Pancreas (tissue), 10 donors: ENCODE measurements at regions not wholly inside any gene's neighbourhood (a gene's known extent, or its start where the extent isn't known, plus 50 kb on each side); places are given as distances from the start of the nearest gene placed in this dataset.

Experiments used
- ATAC-seq, 4 donors: fragments of 200-7000 bp; cut with Tn5 transposase; one replicate each; pipeline versions ENCODE4 v1.8.0 to v1.9.1; 2020; ENCODE audit warnings: mild to moderate bottlenecking in 4 of 4, moderate library complexity in 4 of 4
- DNase-seq, 6 donors: peaks; one replicate each; pipeline ENCODE4 v3.0.0-alpha.2; 2020
- FAIRE-seq: peaks from 2 replicates; lab custom pipeline; 2012; peaks lifted over from hg19 to GRCh38; lab: Jason Lieb, UNC
- H3K27ac ChIP-seq, 4 donors: fragments of 200-600 bp; sonication (generic); 1 replicate in 3 of 4; 2 replicates in 1 of 4; pipeline versions ENCODE4 v1.5.0 to v1.8.0; 2020
- H3K27me3 ChIP-seq, 4 donors: fragments of 200-600 bp; one replicate each; pipeline ENCODE4 v1.8.0; 2021
- H3K36me3 ChIP-seq, 3 donors: fragments of 200-600 bp; sonication (generic) in 1 of 3; one replicate each; pipeline versions ENCODE4 v1.5.0 to v1.8.0; 2020 to 2021
- H3K4me1 ChIP-seq, 3 donors: fragments of 200-600 bp; one replicate each; pipeline ENCODE4 v1.8.0; 2021
- H3K4me3 ChIP-seq, 4 donors: fragments of 200-600 bp; sonication (generic) in 2 of 4; one replicate each; pipeline versions ENCODE4 v1.5.0 to v1.8.0; 2020 to 2021
- H3K9me3 ChIP-seq, 4 donors: fragments of 200-600 bp; one replicate each; pipeline ENCODE4 v1.8.0; 2021
- CTCF ChIP-seq, 4 donors: fragments of 200-600 bp; sonication (generic) in 3 of 4; IDR thresholded peaks; one replicate each; pipeline versions ENCODE4 v1.5.0 to v1.8.0; 2021; ENCODE audit warnings: antibody characterized with exemption in 4 of 4
- WGBS, 2 donors: extraction: QIAGEN DNeasy Blood & Tissue Kit; methylation state at CpG; one replicate each; pipeline ENCODE4 v1.1.7; 2013; 5-methylcytosine and 5-hydroxymethylcytosine counted together
- intact Hi-C, 3 donors: fragments of 100-400 bp; cut with DNase I; formaldehyde crosslinking; loops; one replicate each; pipeline versions ENCODE4 v1.11.1 to v1.14.2; 2022
- donor health status: healthy with polysubstance abuse.
- donor health status: DM: no; HTN: no; CAD: no; lungs with moderate emphysema.
- donor health status: DM: no; HTN: no; CAD: no.
- donor health status: control.
- donor health status: control.
- donor health status: Bipolar disorder and iron deficiency.
- donor health status: DM: yes; HTN: yes; CAD: no.
- donor health status: DM: no; HTN: no; CAD: no.
- donor health status: DM: no; HTN: no; CAD: no.
- donor health status: DM: yes; HTN: yes; CAD: no.

DNA sequence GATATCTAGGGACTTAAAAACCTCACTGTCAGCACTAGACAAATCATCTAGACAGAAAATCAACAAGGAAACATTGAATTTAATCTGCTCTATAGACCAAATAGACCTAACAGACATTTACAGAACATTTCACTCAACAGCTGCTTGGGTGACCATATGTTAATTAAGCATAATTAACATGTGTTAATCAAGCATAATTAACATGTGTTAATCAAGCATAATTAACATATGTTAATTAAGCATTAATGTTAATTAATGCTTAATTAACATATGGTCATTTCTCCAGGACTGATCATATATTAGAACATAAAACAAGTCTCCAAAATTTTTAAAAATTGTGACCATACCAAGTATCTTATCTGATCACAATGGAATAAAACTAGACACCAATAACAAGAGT, 137.3 kb upstream of the MME start:
- H3K4me3 ChIP-seq, result no peak overlapping the region
- no peak for FAIRE-seq
- H3K4me1 ChIP-seq, result no peaks in the 10 kb centered on the region
- H3K9me3 ChIP-seq, result no peaks in the 10 kb centered on the region
- no peak for TF ChIP-seq CTCF (IDR thresholded peaks at IDR 0.05)
- intact Hi-C loops, result no loop called here
- no peaks in the 10 kb centered on the region for H3K36me3 ChIP-seq
- no peak for ATAC-seq
- H3K27ac ChIP-seq, result no peak overlapping the region
- H3K27me3 ChIP-seq, result no peaks in the 10 kb centered on the region
- DNase-seq, result no peak

DNA sequence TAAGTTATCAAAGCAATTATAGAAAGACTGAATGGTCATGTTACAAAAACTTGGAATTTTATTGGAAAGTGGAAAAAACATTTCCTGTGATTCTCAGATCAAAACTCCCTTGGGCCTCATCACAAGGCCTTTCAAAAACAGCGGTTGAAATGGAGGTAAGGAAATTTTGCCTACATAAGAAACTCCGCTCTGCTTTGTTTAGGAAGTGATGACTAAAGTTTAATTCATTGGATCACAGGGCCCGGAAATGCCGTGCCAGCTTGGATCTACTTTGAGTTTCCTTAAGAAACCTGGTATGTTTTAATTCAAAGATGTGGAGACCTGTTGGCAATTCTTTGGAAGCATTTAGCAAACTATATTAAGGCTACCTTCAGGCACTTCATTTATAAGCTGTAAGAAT, 143.9 kb upstream of the MME start:
- no peak for TF ChIP-seq CTCF (IDR thresholded peaks at IDR 0.05)
- Histone ChIP-seq H3K27me3 (no peaks in the 10 kb centered on the region), H3K36me3 (no peaks in the 10 kb centered on the region), H3K27ac (no peak overlapping the region), H3K4me3 (no peak overlapping the region), H3K4me1 (no peaks in the 10 kb centered on the region), H3K9me3 (no peaks in the 10 kb centered on the region)
- no peak for ATAC-seq
- WGBS, 2 donors, result 89 to 92% methylated on average over 4 of the region's 4 CpGs
- intact Hi-C loops, result no loop called here
- no peak for FAIRE-seq
- no peak for DNase-seq

DNA sequence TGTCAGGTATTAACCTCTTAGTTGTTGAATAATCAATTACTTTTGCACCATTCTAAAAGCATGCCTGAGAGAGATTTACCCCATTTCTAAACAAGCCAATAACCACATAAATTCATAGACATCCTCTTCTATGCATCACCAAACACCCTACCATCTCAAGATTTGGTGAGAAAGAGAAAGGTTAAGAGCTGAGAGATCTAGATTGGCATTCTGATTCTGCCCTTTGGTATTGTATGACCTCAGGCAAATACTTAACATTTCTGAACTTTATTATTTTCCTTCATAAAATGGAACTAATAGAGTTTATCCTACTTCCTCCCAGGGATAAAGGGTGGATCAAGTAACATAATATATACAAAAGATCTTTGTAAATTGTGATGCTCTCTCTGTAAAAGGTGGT, 146.5 kb upstream of the MME start:
- DNase-seq (no peak), FAIRE-seq (no peak), ATAC-seq (no peak)
- Histone ChIP-seq H3K27me3 (no peaks in the 10 kb centered on the region), H3K36me3 (no peaks in the 10 kb centered on the region), H3K27ac (no peak overlapping the region), H3K4me1 (no peaks in the 10 kb centered on the region), H3K9me3 (no peaks in the 10 kb centered on the region), H3K4me3 (no peak overlapping the region)
- intact Hi-C loops, result no loop called here
- no peak for TF ChIP-seq CTCF (IDR thresholded peaks at IDR 0.05)

- Histone ChIP-seq H3K27ac (no peak overlapping the region), H3K4me1 (no peaks in the 10 kb centered on the region), H3K4me3 (no peak overlapping the region), H3K9me3 (no peaks in the 10 kb centered on the region), H3K27me3 (no peaks in the 10 kb centered on the region), H3K36me3 (no peaks in the 10 kb centered on the region)
- FAIRE-seq (no peak), ATAC-seq (no peak), DNase-seq (no peak)
- intact Hi-C loops, result no loop called here
- no peak for TF ChIP-seq CTCF (IDR thresholded peaks at IDR 0.05)
These were observed 147.5 kb upstream of the MME start for GRCh38 chr3:154932633-154933032.

- H3K9me3 ChIP-seq, result no peaks in the 10 kb centered on the region
- H3K4me1 ChIP-seq, result no peaks in the 10 kb centered on the region
- WGBS, 2 donors, result 61 to 81% methylated on average over 1 of the region's 1 CpG
- ATAC-seq (no peak), DNase-seq (no peak), FAIRE-seq (no peak)
- no peak overlapping the region for H3K27ac ChIP-seq
- TF ChIP-seq CTCF (IDR thresholded peaks at IDR 0.05), result no peak
- H3K36me3 ChIP-seq, result no peaks in the 10 kb centered on the region
- H3K4me3 ChIP-seq, result no peak overlapping the region
- intact Hi-C loops, result no loop called here
- H3K27me3 ChIP-seq, result no peaks in the 10 kb centered on the region
These were observed 148.6 kb upstream of the MME start for GRCh38 chr3:154931484-154931883.
